H1 (cell line): ENCODE measurements at regions not wholly inside any gene's neighbourhood (a gene's known extent, or its start where the extent isn't known, plus 50 kb on each side); places are given as distances from the start of the nearest gene placed in this dataset.

Experiments
- CTCF ChIA-PET: fragments of 300-600 bp; sonication (Branson Sonifier 250); formaldehyde crosslinking; loops from one replicate; lab custom pipeline; 2021; ENCODE audit not compliant: partially characterized antibody; lab: Charles Lee
- POLR2A ChIA-PET: fragments of 300-600 bp; sonication (Branson Sonifier 250); formaldehyde crosslinking; loops from one replicate; lab custom pipeline; 2021; ENCODE audit warnings: inconsistent platforms; ENCODE audit not compliant: partially characterized antibody; lab: Charles Lee
- DNase-seq, 2 experiments: peaks; one replicate each; pipeline versions ENCODE4 v3.0.0 to v3.0.0-alpha.2; 2010 to 2022; ENCODE audit warnings: low spot score in 2 of 2, low read depth in 1 of 2, mixed read lengths in 1 of 2
- FAIRE-seq: peaks from 2 replicates; lab custom pipeline; 2011; peaks lifted over from hg19 to GRCh38; lab: Jason Lieb, UNC
- H2AFZ ChIP-seq: 2 replicates; pipeline ENCODE4 v1.8.1; 2012; ENCODE audit warnings: low read length, inconsistent platforms
- H2AK5ac ChIP-seq: 2 replicates; pipeline ENCODE4 v1.6.1; 2013; ENCODE audit warnings: low read depth, low read length
- H2BK120ac ChIP-seq: replicated peaks from 2 replicates; pipeline ENCODE3; 2013; ENCODE audit warnings: low read depth, low read length, inconsistent platforms
- H2BK12ac ChIP-seq: 2 replicates; pipeline ENCODE4 v1.6.1; 2013; ENCODE audit warnings: low read depth, low read length
- H2BK15ac ChIP-seq: 2 replicates; pipeline ENCODE4 v1.6.1; 2013; ENCODE audit warnings: low read length
- H2BK20ac ChIP-seq: 2 replicates; pipeline ENCODE4 v1.6.1; 2013; ENCODE audit warnings: low read length
- H2BK5ac ChIP-seq: 2 replicates; pipeline ENCODE4 v1.6.1; 2013; ENCODE audit warnings: low read depth, low read length
- H3K14ac ChIP-seq: 2 replicates; pipeline ENCODE4 v1.6.1; 2013; ENCODE audit warnings: inconsistent platforms; ENCODE audit not compliant: insufficient read length
- H3K18ac ChIP-seq: 2 replicates; pipeline ENCODE4 v1.6.1; 2013; ENCODE audit warnings: low read length; ENCODE audit errors: extremely low read depth
- H3K23ac ChIP-seq: 2 replicates; pipeline ENCODE4 v1.6.1; 2013; ENCODE audit warnings: inconsistent platforms; ENCODE audit not compliant: insufficient read length
- H3K23me2 ChIP-seq: 2 replicates; pipeline ENCODE4 v1.6.1; 2013; ENCODE audit warnings: low read depth, low read length
- H3K27ac ChIP-seq: 2 replicates; pipeline ENCODE4 v1.6.1; 2011; ENCODE audit warnings: low read depth, low read length, inconsistent platforms
- H3K27me3 ChIP-seq, 4 experiments: replicated peaks in 1 of 4; 1 replicate in 1 of 4; 2 replicates in 3 of 4; pipeline versions ENCODE4 v1.6.1 to v1.8.1; 2011 to 2013; ENCODE audit warnings: low read length in 3 of 4, mild to moderate bottlenecking in 3 of 4, inconsistent platforms in 2 of 4, mixed read lengths in 2 of 4, moderate library complexity in 1 of 4; ENCODE audit not compliant: control insufficient read depth in 3 of 4, insufficient read depth in 3 of 4; ENCODE audit errors: extremely low read depth in 1 of 4
- H3K36me3 ChIP-seq, 4 experiments: 2 replicates each; pipeline versions ENCODE4 v1.6.1 to v1.8.1; 2011 to 2013; ENCODE audit warnings: mild to moderate bottlenecking in 4 of 4, low read length in 3 of 4, moderate library complexity in 2 of 4, control low read depth in 1 of 4, inconsistent platforms in 1 of 4; ENCODE audit not compliant: insufficient read depth in 4 of 4, control insufficient read depth in 2 of 4
- H3K4ac ChIP-seq: replicated peaks from 2 replicates; pipeline ENCODE3; 2013; ENCODE audit warnings: low read length, low read depth, mixed read lengths, inconsistent platforms; ENCODE audit not compliant: insufficient read length
- H3K4me1 ChIP-seq, 4 experiments: replicated peaks in 1 of 4; 1 replicate in 1 of 4; 2 replicates in 3 of 4; pipeline versions ENCODE4 v1.6.1 to v1.8.1; 2011 to 2013; ENCODE audit warnings: low read length in 3 of 4, inconsistent platforms in 2 of 4, mixed read lengths in 1 of 4; ENCODE audit not compliant: insufficient read depth in 4 of 4, control insufficient read depth in 3 of 4
- H3K4me2 ChIP-seq, 2 experiments: 2 replicates each; pipeline versions ENCODE4 v1.6.1 to v1.8.1; 2011 to 2013; ENCODE audit warnings: low read depth in 2 of 2, low read length in 2 of 2, control low read depth in 1 of 2, inconsistent platforms in 1 of 2, mild to moderate bottlenecking in 1 of 2; ENCODE audit not compliant: insufficient read depth in 1 of 2
- H3K4me3 ChIP-seq, 4 experiments: fragments of 200-600, 300-600 bp in 1 of 4; sonication (generic), shearing (Covaris generic), sonication (Bioruptor Twin) in 1 of 4; 2 replicates each; pipeline versions ENCODE4 v1.5.1 to v1.8.1; 2011 to 2016; ENCODE audit warnings: low read length in 4 of 4, low read depth in 3 of 4, control low read depth in 2 of 4, inconsistent platforms in 2 of 4, mild to moderate bottlenecking in 2 of 4, mixed read lengths in 1 of 4, moderate library complexity in 1 of 4; ENCODE audit not compliant: insufficient read depth in 2 of 4; ENCODE audit errors: extremely low read depth in 1 of 4
- H3K56ac ChIP-seq: replicated peaks from 2 replicates; pipeline ENCODE3; 2013; ENCODE audit warnings: low read depth, mild to moderate bottlenecking, mixed read lengths, low read length, inconsistent platforms; ENCODE audit not compliant: insufficient read length
- H3K79me1 ChIP-seq: 2 replicates; pipeline ENCODE4 v1.6.1; 2013; ENCODE audit warnings: low read depth, low read length, control low read depth
- H3K79me2 ChIP-seq, 2 experiments: 2 replicates each; pipeline versions ENCODE4 v1.6.1 to v1.8.1; 2012 to 2013; ENCODE audit warnings: low read length in 2 of 2, mild to moderate bottlenecking in 2 of 2, inconsistent platforms in 1 of 2; ENCODE audit not compliant: insufficient read depth in 2 of 2, control insufficient read depth in 1 of 2
- H3K9ac ChIP-seq, 4 experiments: replicated peaks in 1 of 4; 1 replicate in 1 of 4; 2 replicates in 3 of 4; pipeline versions ENCODE4 v1.6.1 to v1.8.1; 2011 to 2013; ENCODE audit warnings: low read depth in 3 of 4, low read length in 3 of 4, control low read depth in 2 of 4, mild to moderate bottlenecking in 2 of 4, moderate library complexity in 2 of 4, inconsistent platforms in 1 of 4; ENCODE audit errors: extremely low read depth in 1 of 4
- H3K9me3 ChIP-seq, 2 experiments: 2 replicates each; pipeline versions ENCODE4 v1.6.1 to v1.8.1; 2012 to 2013; ENCODE audit warnings: mild to moderate bottlenecking in 2 of 2, moderate library complexity in 2 of 2, control low read depth in 1 of 2, inconsistent platforms in 1 of 2, low read depth in 1 of 2, low read length in 1 of 2, mixed read lengths in 1 of 2; ENCODE audit not compliant: insufficient read depth in 2 of 2
- H4K20me1 ChIP-seq, 2 experiments: replicated peaks in 1 of 2; 2 replicates each; pipeline versions ENCODE3 to v1.8.1; 2011 to 2013; ENCODE audit warnings: inconsistent platforms in 2 of 2, low read length in 2 of 2, mild to moderate bottlenecking in 1 of 2; ENCODE audit not compliant: insufficient read depth in 2 of 2, control insufficient read depth in 1 of 2
- H4K5ac ChIP-seq: 2 replicates; pipeline ENCODE4 v1.6.1; 2013; ENCODE audit warnings: low read length, low read depth, mixed read lengths, inconsistent platforms; ENCODE audit not compliant: insufficient read length
- H4K8ac ChIP-seq: 2 replicates; pipeline ENCODE4 v1.8.0; 2013; ENCODE audit warnings: mild to moderate bottlenecking, moderate library complexity, low read length, inconsistent platforms; ENCODE audit not compliant: insufficient read depth; ENCODE audit errors: extremely low read depth
- H4K91ac ChIP-seq: replicated peaks from 2 replicates; pipeline ENCODE3; 2013; ENCODE audit warnings: low read length, mixed read lengths, inconsistent platforms; ENCODE audit not compliant: insufficient read length
- CBX5 ChIP-seq: fragments of 300-800, 300-1000 bp; sonication (generic); IDR thresholded peaks from 2 replicates; pipeline ENCODE4 v1.7.1; 2016; ENCODE audit warnings: antibody characterized with exemption, low read length, low read depth
- TBP ChIP-seq: IDR thresholded peaks from 2 replicates; pipeline ENCODE4 v1.6.1; 2011; ENCODE audit warnings: low read depth, low read length, improper control_type of control experiment
- WGBS, 2 experiments: shearing (Covaris generic) in 1 of 2; methylation state at CpG; one replicate each; pipeline versions ENCODE4 v1.1.6 to v1.1.7; 2013 to 2015; ENCODE audit warnings: low lambda C conversion rate in 2 of 2, mixed read lengths in 2 of 2, inconsistent platforms in 1 of 2, low coverage in 1 of 2, missing lambda C conversion rate in 1 of 2; ENCODE audit not compliant: insufficient replicate concordance in 2 of 2, insufficient coverage in 1 of 2, insufficient read length in 1 of 2; ENCODE audit errors: extremely low coverage in 1 of 2, missing lambda C conversion rate in 1 of 2; 5-methylcytosine and 5-hydroxymethylcytosine counted together
- TF ChIP-seq, protein P1 (sequence below): IDR thresholded peaks from 2 replicates; pipeline ENCODE4 v1.6.1; 2011; ENCODE audit warnings: low read depth, mild to moderate bottlenecking, low read length; ENCODE audit not compliant: insufficient read depth

DNA sequence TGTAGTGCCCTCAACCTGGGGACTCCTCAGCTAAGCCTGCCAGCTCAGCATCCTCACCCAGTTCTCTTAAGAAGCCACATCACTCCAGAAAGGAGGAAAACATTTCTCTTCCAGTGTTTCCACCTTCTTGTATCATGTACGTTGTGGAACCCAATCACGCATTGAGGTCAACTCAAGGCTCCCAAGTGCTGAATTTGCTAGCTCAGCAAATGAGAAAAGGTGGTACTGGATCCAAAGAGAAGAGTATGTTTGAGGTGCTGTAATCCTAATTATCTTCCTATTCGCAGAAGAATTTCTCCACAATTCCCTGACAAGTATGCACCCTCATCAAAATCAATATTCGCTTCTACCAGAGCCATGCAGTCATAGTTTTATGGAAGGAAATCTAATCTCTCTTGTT lies 335.0 kb upstream of the C16orf82 start:
- POLR2A ChIA-PET = no interaction called here
- no peak for FAIRE-seq

More for the DNA sequence above, 335.0 kb upstream of the C16orf82 start:
- TF ChIP-seq, protein P1, sequence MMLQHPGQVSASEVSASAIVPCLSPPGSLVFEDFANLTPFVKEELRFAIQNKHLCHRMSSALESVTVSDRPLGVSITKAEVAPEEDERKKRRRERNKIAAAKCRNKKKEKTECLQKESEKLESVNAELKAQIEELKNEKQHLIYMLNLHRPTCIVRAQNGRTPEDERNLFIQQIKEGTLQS = no peak
- TF ChIP-seq TBP (no peak), CBX5 (no peak)
- TF ChIP-seq, all 59 proteins: peak for 0
- H3K27ac ChIP-seq = no peak overlapping the region
- no peak overlapping the region for H3K14ac ChIP-seq
- no peak overlapping the region for H3K18ac ChIP-seq
- H3K4me2 ChIP-seq = no peak overlapping the region
- no peak for DNase-seq
- no peak overlapping the region for H3K4ac ChIP-seq
- no peak overlapping the region for H2BK120ac ChIP-seq
- H4K20me1 ChIP-seq = no peaks in the 10 kb centered on the region
- no peak overlapping the region for H4K91ac ChIP-seq
- no peak overlapping the region for H4K5ac ChIP-seq
- no peak overlapping the region for H2BK12ac ChIP-seq
- no peak overlapping the region for H2BK15ac ChIP-seq
- H3K36me3 ChIP-seq = no peaks in the 10 kb centered on the region
- no peaks in the 10 kb centered on the region for H3K79me2 ChIP-seq
- CTCF ChIA-PET = interaction anchor here (1.1 kb wide), 1 partner anchor 14 kb away, joined by 3 read pairs; no protein-coding TSS in a partner anchor
- no peaks in the 10 kb centered on the region for H3K4me1 ChIP-seq
- H3K23me2 ChIP-seq = no peaks in the 10 kb centered on the region
- no peak overlapping the region for H4K8ac ChIP-seq
- H2BK5ac ChIP-seq = no peak overlapping the region
- no peak overlapping the region for H3K56ac ChIP-seq
- H2AK5ac ChIP-seq = no peak overlapping the region
- no peaks in the 10 kb centered on the region for H3K9me3 ChIP-seq
- H3K4me3 ChIP-seq = no peak overlapping the region
- 91% methylated on average over 4 of the region's 4 CpGs; no CpG with 5 or more reads in 1 of the 2 experiments for WGBS, 2 experiments
- no peaks in the 10 kb centered on the region for H3K79me1 ChIP-seq
- no peak overlapping the region for H3K23ac ChIP-seq
- H2BK20ac ChIP-seq = no peak overlapping the region
- no peak overlapping the region for H2AFZ ChIP-seq
- no peak overlapping the region for H3K9ac ChIP-seq
- no peaks in the 10 kb centered on the region for H3K27me3 ChIP-seq
